Upper lobe of left lung (tissue), 4 donors: ENCODE measurements at regions not wholly inside any gene's neighbourhood (a gene's known extent, or its start where the extent isn't known, plus 50 kb on each side); places are given as distances from the start of the nearest gene placed in this dataset.

ENCODE experiments used
- EP300 ChIP-seq, 4 donors: sonication (generic); formaldehyde crosslinking; IDR thresholded peaks; one replicate each; pipeline ENCODE4 v1.5.1; 2017; ENCODE audit warnings: antibody characterized with exemption in 4 of 4, control low read depth in 2 of 4
- POLR2A ChIP-seq, 4 donors: fragments of 450-650 bp; IDR thresholded peaks; one replicate each; pipeline ENCODE4 v1.5.1; 2016 to 2017; ENCODE audit warnings: antibody characterized with exemption in 4 of 4, mild to moderate bottlenecking in 2 of 4
- POLR2AphosphoS5 ChIP-seq, 2 donors: sonication (generic); formaldehyde crosslinking; IDR thresholded peaks; one replicate each; pipeline ENCODE4 v1.5.1; 2017; ENCODE audit warnings: antibody characterized with exemption in 2 of 2
- TF ChIP-seq, protein P1 (sequence below), 6 experiments: fragments of 450-650 bp in 4 of 6; fragments of 200-600 bp in 2 of 6; sonication (generic) in 2 of 6; IDR thresholded peaks; one replicate each; pipeline ENCODE4 v1.5.1; 2016 to 2019; ENCODE audit warnings: antibody characterized with exemption in 6 of 6

DNA sequence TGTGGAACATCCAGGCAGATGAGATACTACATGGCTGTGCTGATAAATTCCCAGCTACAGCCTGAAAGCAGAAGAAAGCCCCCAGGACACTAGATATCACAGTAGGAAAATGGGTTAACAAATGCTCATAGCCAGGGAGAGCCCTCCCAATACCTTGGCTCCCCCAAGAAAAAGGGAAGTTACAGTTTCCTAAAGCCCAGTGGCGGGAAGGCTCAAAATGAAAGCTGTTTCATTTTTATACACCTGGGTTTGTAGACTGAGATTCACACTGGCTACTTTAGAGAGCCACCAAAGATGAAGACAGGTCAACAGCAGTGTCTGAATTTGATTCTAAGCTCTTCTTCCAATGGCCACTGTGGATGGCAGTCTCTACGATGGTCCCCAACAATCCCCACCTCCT is 55.0 kb upstream of the TOPAZ1 start:
- TF ChIP-seq, protein P1, sequence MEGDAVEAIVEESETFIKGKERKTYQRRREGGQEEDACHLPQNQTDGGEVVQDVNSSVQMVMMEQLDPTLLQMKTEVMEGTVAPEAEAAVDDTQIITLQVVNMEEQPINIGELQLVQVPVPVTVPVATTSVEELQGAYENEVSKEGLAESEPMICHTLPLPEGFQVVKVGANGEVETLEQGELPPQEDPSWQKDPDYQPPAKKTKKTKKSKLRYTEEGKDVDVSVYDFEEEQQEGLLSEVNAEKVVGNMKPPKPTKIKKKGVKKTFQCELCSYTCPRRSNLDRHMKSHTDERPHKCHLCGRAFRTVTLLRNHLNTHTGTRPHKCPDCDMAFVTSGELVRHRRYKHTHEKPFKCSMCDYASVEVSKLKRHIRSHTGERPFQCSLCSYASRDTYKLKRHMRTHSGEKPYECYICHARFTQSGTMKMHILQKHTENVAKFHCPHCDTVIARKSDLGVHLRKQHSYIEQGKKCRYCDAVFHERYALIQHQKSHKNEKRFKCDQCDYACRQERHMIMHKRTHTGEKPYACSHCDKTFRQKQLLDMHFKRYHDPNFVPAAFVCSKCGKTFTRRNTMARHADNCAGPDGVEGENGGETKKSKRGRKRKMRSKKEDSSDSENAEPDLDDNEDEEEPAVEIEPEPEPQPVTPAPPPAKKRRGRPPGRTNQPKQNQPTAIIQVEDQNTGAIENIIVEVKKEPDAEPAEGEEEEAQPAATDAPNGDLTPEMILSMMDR (IDR thresholded peaks at IDR 0.05), result no peak
- TF ChIP-seq POLR2A (IDR thresholded peaks at IDR 0.05) (no peak), POLR2AphosphoS5 (IDR thresholded peaks at IDR 0.05) (no peak), EP300 (IDR thresholded peaks at IDR 0.05) (no peak)
